ENCODE measurements at regions not wholly inside any gene's neighbourhood (a gene's known extent, or its start where the extent isn't known, plus 50 kb on each side); places are given as distances from the start of the nearest gene placed in this dataset.

DNA sequence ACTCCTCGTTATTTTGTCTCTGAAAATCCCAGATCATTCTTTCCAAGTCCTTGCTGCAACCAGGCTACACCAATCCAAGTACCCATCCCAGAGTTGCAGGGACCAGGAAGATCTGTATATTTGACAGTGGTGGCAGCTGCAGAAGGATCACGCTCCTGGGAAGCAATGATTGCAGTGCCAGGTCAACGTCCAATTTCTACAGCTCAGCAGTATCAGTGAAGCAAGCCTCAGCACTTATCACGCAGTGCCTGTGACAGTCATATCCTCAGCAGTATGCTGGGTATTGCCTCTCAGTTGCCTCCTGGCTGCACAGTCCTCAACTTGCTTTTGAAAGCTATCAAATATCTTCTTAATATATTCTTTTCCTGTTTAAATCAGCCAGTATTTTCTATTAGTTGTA is 66.7 kb downstream of the BARHL2 start:
- H3K79me1 ChIP-seq (ENCODE audit: low read depth, low read length): no peaks in the 10 kb centered on the region
- no peak overlapping the region for H2AK5ac ChIP-seq (ENCODE audit: low read depth, low read length)
- no peak overlapping the region for H3K4me2 ChIP-seq (ENCODE audit: insufficient read depth, low read length, poor library complexity, severe bottlenecking)
- H3K36me3 ChIP-seq (replicated peaks in 1 of 2; ENCODE audit: control insufficient read depth in 2 of 2, insufficient read depth in 2 of 2, low read length in 2 of 2): no peaks in the 10 kb centered on the region
- H3K27me3 ChIP-seq (ENCODE audit: control insufficient read depth in 3 of 3, insufficient read depth in 3 of 3, low read depth in 1 of 3, low read length in 3 of 3): no peaks in the 10 kb centered on the region
- H4K8ac ChIP-seq (ENCODE audit: low read depth, low read length): no peak overlapping the region
- no peak overlapping the region for H2BK120ac ChIP-seq (ENCODE audit: low read depth, low read length)
- H3K9me3 ChIP-seq (replicated peaks in 1 of 2; ENCODE audit: control insufficient read depth in 2 of 2, insufficient read depth in 1 of 2, low read depth in 1 of 2, low read length in 2 of 2): no peaks in the 10 kb centered on the region
- no peak overlapping the region for H4K91ac ChIP-seq (ENCODE audit: low read depth, low read length, poor library complexity)
- no peaks in the 10 kb centered on the region for H3K4me1 ChIP-seq (ENCODE audit: control insufficient read depth in 2 of 2, insufficient read depth in 1 of 2, low read depth in 1 of 2, low read length in 2 of 2)
- H3K27ac ChIP-seq (replicated peaks; ENCODE audit: low read length): no peak overlapping the region
- no peak for DNase-seq (ENCODE audit: low spot score)
- WGBS, 2 donors (ENCODE audit: extremely low coverage in 2 of 2, insufficient read length in 2 of 2, insufficient replicate concordance in 1 of 2): no CpG with 5 or more reads among the region's 4 CpGs
- no peak overlapping the region for H3K18ac ChIP-seq (ENCODE audit: low read length)
- H3K23ac ChIP-seq (ENCODE audit: low read depth, low read length, poor library complexity): no peak overlapping the region
- no peak overlapping the region for H2AFZ ChIP-seq (ENCODE audit: low read length)
- no peak overlapping the region for H3K9ac ChIP-seq (ENCODE audit: low read depth, low read length, poor library complexity)
- no peak overlapping the region for H3K4me3 ChIP-seq (ENCODE audit: low read length in 2 of 2)
- H3K14ac ChIP-seq (ENCODE audit: low read length): no peak overlapping the region
- no peak overlapping the region for H3K4ac ChIP-seq (ENCODE audit: low read length)
- no peak overlapping the region for H2BK5ac ChIP-seq (ENCODE audit: low read length)
- H2BK15ac ChIP-seq (ENCODE audit: low read length): no peak overlapping the region
- H2BK12ac ChIP-seq (ENCODE audit: low read length): no peak overlapping the region

DNA sequence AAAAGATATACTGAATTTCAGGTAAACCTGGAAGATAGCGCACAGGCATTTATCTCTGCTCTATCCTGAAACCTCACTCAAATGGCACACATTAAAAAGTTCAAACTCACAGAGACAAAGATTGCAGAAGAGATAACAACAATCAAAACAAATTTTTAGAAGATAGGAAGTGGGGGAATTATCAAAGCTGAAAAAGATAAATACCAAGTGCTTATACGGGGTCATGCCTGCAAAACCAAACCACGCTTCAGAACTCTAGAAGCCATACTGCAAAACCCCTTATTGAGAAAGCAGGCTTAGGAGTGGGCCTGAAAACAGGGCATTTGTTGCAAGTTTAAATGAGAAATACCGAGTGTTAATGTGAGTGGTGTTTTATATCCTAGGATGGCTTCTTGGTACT is 76.8 kb downstream of the BARHL2 start:
- no CpG with 5 or more reads among the region's 4 CpGs for WGBS, 2 donors (ENCODE audit: extremely low coverage in 2 of 2, insufficient read length in 2 of 2, insufficient replicate concordance in 1 of 2)
- Histone ChIP-seq H3K27me3 (ENCODE audit: control insufficient read depth in 3 of 3, insufficient read depth in 3 of 3, low read depth in 1 of 3, low read length in 3 of 3) (no peaks in the 10 kb centered on the region), H2BK15ac (ENCODE audit: low read length) (no peak overlapping the region)

DNA sequence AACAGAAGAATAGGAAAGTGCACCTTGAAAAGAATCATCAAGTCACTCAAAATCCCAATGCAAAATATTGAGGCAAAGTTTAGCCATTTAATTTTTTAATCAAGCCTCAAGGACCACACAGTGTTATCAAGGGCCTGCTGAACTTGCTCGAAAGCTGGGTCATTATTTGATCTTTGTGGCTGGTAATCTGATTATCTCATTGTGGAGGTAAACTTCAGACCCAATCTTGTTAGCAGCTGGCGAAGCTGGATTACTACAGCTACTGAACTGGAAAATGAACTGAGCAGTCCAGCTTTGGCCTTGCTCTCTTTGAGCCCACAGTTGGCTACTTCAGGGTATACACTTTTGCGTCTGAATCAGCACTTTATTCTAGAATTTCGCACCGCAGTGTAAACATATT is 94.4 kb downstream of the BARHL2 start:
- Histone ChIP-seq H3K27ac (replicated peaks; ENCODE audit: low read length) (no peak overlapping the region), H2BK12ac (ENCODE audit: low read length) (no peak overlapping the region), H3K4me2 (ENCODE audit: insufficient read depth, low read length, poor library complexity, severe bottlenecking) (no peak overlapping the region), H3K18ac (ENCODE audit: low read length) (no peak overlapping the region), H3K4ac (ENCODE audit: low read length) (no peak overlapping the region), H2AK5ac (ENCODE audit: low read depth, low read length) (no peak overlapping the region), H4K91ac (ENCODE audit: low read depth, low read length, poor library complexity) (no peak overlapping the region), H2BK5ac (ENCODE audit: low read length) (no peak overlapping the region), H3K9me3 (replicated peaks in 1 of 2; ENCODE audit: control insufficient read depth in 2 of 2, insufficient read depth in 1 of 2, low read depth in 1 of 2, low read length in 2 of 2) (no peaks in the 10 kb centered on the region), H3K79me1 (ENCODE audit: low read depth, low read length) (no peaks in the 10 kb centered on the region), H4K8ac (ENCODE audit: low read depth, low read length) (no peak overlapping the region), H2BK120ac (ENCODE audit: low read depth, low read length) (no peak overlapping the region), H3K27me3 (ENCODE audit: control insufficient read depth in 3 of 3, insufficient read depth in 3 of 3, low read depth in 1 of 3, low read length in 3 of 3) (no peaks in the 10 kb centered on the region), H3K14ac (ENCODE audit: low read length) (no peak overlapping the region), H3K4me3 (ENCODE audit: low read length in 2 of 2) (no peak overlapping the region), H2BK15ac (ENCODE audit: low read length) (no peak overlapping the region), H3K23ac (ENCODE audit: low read depth, low read length, poor library complexity) (no peak overlapping the region), H3K36me3 (replicated peaks in 1 of 2; ENCODE audit: control insufficient read depth in 2 of 2, insufficient read depth in 2 of 2, low read length in 2 of 2) (no peaks in the 10 kb centered on the region), H2AFZ (ENCODE audit: low read length) (no peak overlapping the region), H3K4me1 (ENCODE audit: control insufficient read depth in 2 of 2, insufficient read depth in 1 of 2, low read depth in 1 of 2, low read length in 2 of 2) (no peaks in the 10 kb centered on the region), H3K9ac (ENCODE audit: low read depth, low read length, poor library complexity) (no peak overlapping the region)
- DNase-seq (ENCODE audit: low spot score): no peak
- no CpG with 5 or more reads among the region's 5 CpGs for WGBS, 2 donors (ENCODE audit: extremely low coverage in 2 of 2, insufficient read length in 2 of 2, insufficient replicate concordance in 1 of 2)

More for the DNA sequence above, 76.8 kb downstream of the BARHL2 start:
- Histone ChIP-seq H2BK12ac (ENCODE audit: low read length) (no peak overlapping the region), H3K4me2 (ENCODE audit: insufficient read depth, low read length, poor library complexity, severe bottlenecking) (no peak overlapping the region), H3K79me1 (ENCODE audit: low read depth, low read length) (no peaks in the 10 kb centered on the region), H2AFZ (ENCODE audit: low read length) (no peak overlapping the region), H2AK5ac (ENCODE audit: low read depth, low read length) (no peak overlapping the region), H2BK120ac (ENCODE audit: low read depth, low read length) (no peak overlapping the region), H4K91ac (ENCODE audit: low read depth, low read length, poor library complexity) (no peak overlapping the region), H3K4me1 (ENCODE audit: control insufficient read depth in 2 of 2, insufficient read depth in 1 of 2, low read depth in 1 of 2, low read length in 2 of 2) (no peaks in the 10 kb centered on the region), H2BK5ac (ENCODE audit: low read length) (no peak overlapping the region), H3K4ac (ENCODE audit: low read length) (no peak overlapping the region), H3K18ac (ENCODE audit: low read length) (no peak overlapping the region), H3K9ac (ENCODE audit: low read depth, low read length, poor library complexity) (no peak overlapping the region), H4K8ac (ENCODE audit: low read depth, low read length) (no peak overlapping the region), H3K14ac (ENCODE audit: low read length) (no peak overlapping the region), H3K36me3 (replicated peaks in 1 of 2; ENCODE audit: control insufficient read depth in 2 of 2, insufficient read depth in 2 of 2, low read length in 2 of 2) (no peaks in the 10 kb centered on the region), H3K4me3 (ENCODE audit: low read length in 2 of 2) (no peak overlapping the region), H3K9me3 (replicated peaks in 1 of 2; ENCODE audit: control insufficient read depth in 2 of 2, insufficient read depth in 1 of 2, low read depth in 1 of 2, low read length in 2 of 2) (no peaks in the 10 kb centered on the region), H3K23ac (ENCODE audit: low read depth, low read length, poor library complexity) (no peak overlapping the region), H3K27ac (replicated peaks; ENCODE audit: low read length) (no peak overlapping the region)
- no peak for DNase-seq (ENCODE audit: low spot score)

DNA sequence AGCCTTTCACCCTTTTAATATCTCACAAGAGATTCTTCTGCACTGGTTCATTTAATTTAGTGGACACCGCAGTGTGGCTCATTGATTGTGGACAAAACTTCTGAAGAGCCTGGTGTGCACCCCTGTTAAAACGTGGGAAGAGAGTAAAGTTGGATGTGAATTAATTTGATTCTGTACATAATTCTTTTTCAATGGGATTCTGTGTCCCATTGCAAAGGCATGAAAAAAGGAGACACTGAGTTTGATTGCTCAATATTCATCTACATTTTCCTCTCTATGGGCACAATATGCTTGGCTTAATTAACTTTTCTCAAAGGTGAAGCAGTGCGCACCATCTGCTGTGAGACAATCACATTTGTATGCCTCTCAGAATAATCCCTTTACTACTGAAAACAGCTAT is 95.1 kb downstream of the BARHL2 start:
- no peaks in the 10 kb centered on the region for H3K79me1 ChIP-seq (ENCODE audit: low read depth, low read length)
- no peak for DNase-seq (ENCODE audit: low spot score)
- H3K18ac ChIP-seq (ENCODE audit: low read length): no peak overlapping the region
- no peak overlapping the region for H4K8ac ChIP-seq (ENCODE audit: low read depth, low read length)
- H3K14ac ChIP-seq (ENCODE audit: low read length): no peak overlapping the region
- no peaks in the 10 kb centered on the region for H3K27me3 ChIP-seq (ENCODE audit: control insufficient read depth in 3 of 3, insufficient read depth in 3 of 3, low read depth in 1 of 3, low read length in 3 of 3)
- no peak overlapping the region for H3K9ac ChIP-seq (ENCODE audit: low read depth, low read length, poor library complexity)
- H3K27ac ChIP-seq (replicated peaks; ENCODE audit: low read length): no peak overlapping the region
- H2BK15ac ChIP-seq (ENCODE audit: low read length): no peak overlapping the region
- no peak overlapping the region for H2AFZ ChIP-seq (ENCODE audit: low read length)
- no peak overlapping the region for H3K23ac ChIP-seq (ENCODE audit: low read depth, low read length, poor library complexity)
- no peak overlapping the region for H3K4ac ChIP-seq (ENCODE audit: low read length)
- H4K91ac ChIP-seq (ENCODE audit: low read depth, low read length, poor library complexity): no peak overlapping the region
- H2BK120ac ChIP-seq (ENCODE audit: low read depth, low read length): no peak overlapping the region
- no CpG with 5 or more reads among the region's 3 CpGs for WGBS, 2 donors (ENCODE audit: extremely low coverage in 2 of 2, insufficient read length in 2 of 2, insufficient replicate concordance in 1 of 2)
- H3K4me3 ChIP-seq (ENCODE audit: low read length in 2 of 2): no peak overlapping the region
- H3K4me2 ChIP-seq (ENCODE audit: insufficient read depth, low read length, poor library complexity, severe bottlenecking): no peak overlapping the region
- H3K4me1 ChIP-seq (ENCODE audit: control insufficient read depth in 2 of 2, insufficient read depth in 1 of 2, low read depth in 1 of 2, low read length in 2 of 2): no peaks in the 10 kb centered on the region
- H3K36me3 ChIP-seq (replicated peaks in 1 of 2; ENCODE audit: control insufficient read depth in 2 of 2, insufficient read depth in 2 of 2, low read length in 2 of 2): no peaks in the 10 kb centered on the region
- no peak overlapping the region for H2BK5ac ChIP-seq (ENCODE audit: low read length)
- H2BK12ac ChIP-seq (ENCODE audit: low read length): no peak overlapping the region
- H3K9me3 ChIP-seq (replicated peaks in 1 of 2; ENCODE audit: control insufficient read depth in 2 of 2, insufficient read depth in 1 of 2, low read depth in 1 of 2, low read length in 2 of 2): no peaks in the 10 kb centered on the region
- H2AK5ac ChIP-seq (ENCODE audit: low read depth, low read length): no peak overlapping the region
